Breast epithelium (tissue), 3 donors: ENCODE measurements at regions not wholly inside any gene's neighbourhood (a gene's known extent, or its start where the extent isn't known, plus 50 kb on each side); places are given as distances from the start of the nearest gene placed in this dataset.

Experiments used
- CTCF ChIP-seq, 3 donors: fragments of 450-650 bp; IDR thresholded peaks; one replicate each; pipeline ENCODE4 v1.5.1; 2016 to 2017; ENCODE audit warnings: antibody characterized with exemption in 3 of 3, mild to moderate bottlenecking in 3 of 3, moderate library complexity in 3 of 3
- POLR2A ChIP-seq: fragments of 450-650 bp; IDR thresholded peaks from one replicate; pipeline ENCODE4 v1.6.1; 2016; ENCODE audit warnings: antibody characterized with exemption, mild to moderate bottlenecking, moderate library complexity

DNA sequence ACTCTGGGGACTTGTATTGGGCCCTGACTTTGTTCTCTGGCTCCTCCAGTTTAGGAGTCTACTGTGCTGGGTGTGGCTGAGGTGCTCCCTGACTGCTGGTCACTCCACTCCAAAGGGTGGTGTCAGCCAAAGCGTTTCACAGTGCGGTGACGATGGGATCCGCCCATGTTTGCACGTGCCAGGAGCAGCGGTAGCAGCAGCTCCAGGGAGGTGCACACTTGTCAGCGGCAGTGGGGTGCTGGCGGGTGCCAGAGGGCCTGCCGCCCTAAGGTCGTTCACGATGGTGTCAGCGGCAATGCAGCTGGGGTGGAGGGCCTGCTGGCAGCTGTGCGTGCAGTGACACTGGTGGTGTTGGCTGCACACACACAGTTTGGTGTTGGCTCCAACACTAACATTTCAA, 268.5 kb upstream of the AKR1E2 start:
- TF ChIP-seq CTCF (IDR thresholded peaks at IDR 0.05) (no peak), POLR2A (no peak)
